OCI-LY1 (cell line): ENCODE measurements at regions not wholly inside any gene's neighbourhood (a gene's known extent, or its start where the extent isn't known, plus 50 kb on each side); places are given as distances from the start of the nearest gene placed in this dataset.
"Not testable (repeated sequence)": the region's sequence is repeated elsewhere in the genome, so short reads cannot be mapped to it uniquely, and the experiment has no call there.

Source experiments
- H2AFZ ChIP-seq: fragments of 200-600 bp; sonication (generic), shearing (Covaris generic); 2 replicates; pipeline ENCODE4 v1.6.0; 2014; ENCODE audit warnings: antibody characterized with exemption, mild to moderate bottlenecking, low read length
- H3F3A ChIP-seq: fragments of 200-600 bp; sonication (generic), shearing (Covaris generic); 2 replicates; pipeline ENCODE4 v1.6.0; 2014; ENCODE audit warnings: mild to moderate bottlenecking, antibody characterized with exemption, low read length, moderate library complexity; ENCODE audit not compliant: insufficient read depth
- H3K27ac ChIP-seq: fragments of 200-600 bp; sonication (generic); 2 replicates; pipeline ENCODE4 v1.5.1; 2014; ENCODE audit warnings: low read length, mixed run types, mild to moderate bottlenecking, low read depth; ENCODE audit not compliant: poor library complexity, severe bottlenecking
- H3K27me3 ChIP-seq: fragments of 200-600 bp; sonication (generic); 2 replicates; pipeline ENCODE4 v1.6.0; 2014; ENCODE audit warnings: antibody characterized with exemption, mild to moderate bottlenecking, low read length, moderate library complexity; ENCODE audit not compliant: insufficient read depth
- H3K36me3 ChIP-seq: fragments of 200-600 bp; sonication (generic); 2 replicates; pipeline ENCODE4 v1.6.1; 2014; ENCODE audit warnings: mild to moderate bottlenecking, antibody characterized with exemption, low read length, moderate library complexity, mixed read lengths; ENCODE audit not compliant: insufficient read depth
- H3K4me1 ChIP-seq: fragments of 200-600 bp; sonication (generic); 2 replicates; pipeline ENCODE4 v1.5.1; 2014; ENCODE audit warnings: mild to moderate bottlenecking, low read length, moderate library complexity; ENCODE audit not compliant: insufficient read depth, severe bottlenecking
- H3K4me2 ChIP-seq: fragments of 200-600 bp; sonication (generic), shearing (Covaris generic); 2 replicates; pipeline ENCODE4 v1.6.1; 2014; ENCODE audit warnings: low read length
- H3K4me3 ChIP-seq: fragments of 200-600 bp; sonication (generic); 2 replicates; pipeline ENCODE4 v1.5.1; 2014; ENCODE audit warnings: low read length, low read depth, mild to moderate bottlenecking, mixed read lengths; ENCODE audit not compliant: poor library complexity, severe bottlenecking
- H3K79me2 ChIP-seq: fragments of 200-600 bp; shearing (Covaris generic); 2 replicates; pipeline ENCODE4 v1.6.1; 2016; ENCODE audit warnings: mixed run types, low read length, mixed read lengths; ENCODE audit not compliant: insufficient read depth
- H3K9ac ChIP-seq: fragments of 200-600 bp; sonication (generic), shearing (Covaris generic); 2 replicates; pipeline ENCODE4 v1.6.1; 2014; ENCODE audit warnings: mild to moderate bottlenecking, low read length, mixed read lengths
- H3K9me2 ChIP-seq: fragments of 200-600 bp; sonication (generic), shearing (Covaris generic); 2 replicates; pipeline ENCODE4 v1.6.1; 2014; ENCODE audit warnings: low read depth, mild to moderate bottlenecking, low read length, mixed read lengths
- H3K9me3 ChIP-seq: fragments of 200-600 bp; shearing (Covaris generic); 2 replicates; pipeline ENCODE4 v1.6.1; 2014; ENCODE audit warnings: low read length, mixed read lengths
- H4K20me1 ChIP-seq: fragments of 200-600 bp; sonication (generic), shearing (Covaris generic); 2 replicates; pipeline ENCODE4 v1.6.0; 2016; ENCODE audit warnings: mild to moderate bottlenecking, low read length; ENCODE audit not compliant: insufficient read depth
- EZH2 ChIP-seq: fragments of 200-600 bp; sonication (generic), shearing (Covaris generic); IDR thresholded peaks from 2 replicates; pipeline ENCODE4 v1.8.0; 2017; ENCODE audit warnings: borderline replicate concordance, mixed run types, mild to moderate bottlenecking, antibody characterized with exemption, low read length, moderate library complexity, mixed read lengths
- TF ChIP-seq, protein P1 (sequence below): fragments of 200-600 bp; sonication (generic), shearing (Covaris generic); IDR thresholded peaks from 2 replicates; pipeline ENCODE4 v1.5.1; 2017; ENCODE audit warnings: mild to moderate bottlenecking, antibody characterized with exemption, low read length, moderate library complexity, mixed read lengths

DNA sequence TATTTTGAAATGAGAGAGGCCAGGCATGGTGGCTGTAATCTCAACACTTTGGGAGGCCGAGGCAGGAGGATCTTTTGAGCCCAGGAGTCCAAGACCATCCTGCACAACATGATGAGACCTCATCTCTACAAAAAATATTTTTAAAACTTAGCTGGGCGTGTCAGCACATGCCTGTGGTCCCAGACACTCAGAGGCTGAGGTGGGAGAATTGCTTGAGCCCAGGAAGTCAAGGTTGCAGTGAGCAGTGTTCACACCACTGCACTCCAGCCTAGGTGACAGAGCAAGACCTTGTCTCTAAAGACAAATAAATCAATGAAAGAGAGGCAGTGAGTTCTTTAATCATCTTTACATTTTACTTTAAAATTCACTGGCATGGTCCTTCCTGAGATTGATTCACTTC is 124.5 kb downstream of the DUSP6 start:
- TF ChIP-seq EZH2 = no peak
- TF ChIP-seq, protein P1, sequence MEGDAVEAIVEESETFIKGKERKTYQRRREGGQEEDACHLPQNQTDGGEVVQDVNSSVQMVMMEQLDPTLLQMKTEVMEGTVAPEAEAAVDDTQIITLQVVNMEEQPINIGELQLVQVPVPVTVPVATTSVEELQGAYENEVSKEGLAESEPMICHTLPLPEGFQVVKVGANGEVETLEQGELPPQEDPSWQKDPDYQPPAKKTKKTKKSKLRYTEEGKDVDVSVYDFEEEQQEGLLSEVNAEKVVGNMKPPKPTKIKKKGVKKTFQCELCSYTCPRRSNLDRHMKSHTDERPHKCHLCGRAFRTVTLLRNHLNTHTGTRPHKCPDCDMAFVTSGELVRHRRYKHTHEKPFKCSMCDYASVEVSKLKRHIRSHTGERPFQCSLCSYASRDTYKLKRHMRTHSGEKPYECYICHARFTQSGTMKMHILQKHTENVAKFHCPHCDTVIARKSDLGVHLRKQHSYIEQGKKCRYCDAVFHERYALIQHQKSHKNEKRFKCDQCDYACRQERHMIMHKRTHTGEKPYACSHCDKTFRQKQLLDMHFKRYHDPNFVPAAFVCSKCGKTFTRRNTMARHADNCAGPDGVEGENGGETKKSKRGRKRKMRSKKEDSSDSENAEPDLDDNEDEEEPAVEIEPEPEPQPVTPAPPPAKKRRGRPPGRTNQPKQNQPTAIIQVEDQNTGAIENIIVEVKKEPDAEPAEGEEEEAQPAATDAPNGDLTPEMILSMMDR = no peak
- H3K27me3 ChIP-seq = no peaks in the 10 kb centered on the region
- H4K20me1 ChIP-seq = no peaks in the 10 kb centered on the region
- H3K79me2 ChIP-seq = no peaks in the 10 kb centered on the region
- no peak overlapping the region for H3K4me2 ChIP-seq
- H3K4me1 ChIP-seq = no peaks in the 10 kb centered on the region
- no peaks in the 10 kb centered on the region for H3K9me2 ChIP-seq
- H3K9me3 ChIP-seq = no peaks in the 10 kb centered on the region
- no peaks in the 10 kb centered on the region for H3F3A ChIP-seq
- H2AFZ ChIP-seq = no peak overlapping the region
- H3K9ac ChIP-seq = no peak overlapping the region
- H3K27ac ChIP-seq = no peak overlapping the region
- no peaks in the 10 kb centered on the region for H3K36me3 ChIP-seq
- H3K4me3 ChIP-seq = no peak overlapping the region

DNA sequence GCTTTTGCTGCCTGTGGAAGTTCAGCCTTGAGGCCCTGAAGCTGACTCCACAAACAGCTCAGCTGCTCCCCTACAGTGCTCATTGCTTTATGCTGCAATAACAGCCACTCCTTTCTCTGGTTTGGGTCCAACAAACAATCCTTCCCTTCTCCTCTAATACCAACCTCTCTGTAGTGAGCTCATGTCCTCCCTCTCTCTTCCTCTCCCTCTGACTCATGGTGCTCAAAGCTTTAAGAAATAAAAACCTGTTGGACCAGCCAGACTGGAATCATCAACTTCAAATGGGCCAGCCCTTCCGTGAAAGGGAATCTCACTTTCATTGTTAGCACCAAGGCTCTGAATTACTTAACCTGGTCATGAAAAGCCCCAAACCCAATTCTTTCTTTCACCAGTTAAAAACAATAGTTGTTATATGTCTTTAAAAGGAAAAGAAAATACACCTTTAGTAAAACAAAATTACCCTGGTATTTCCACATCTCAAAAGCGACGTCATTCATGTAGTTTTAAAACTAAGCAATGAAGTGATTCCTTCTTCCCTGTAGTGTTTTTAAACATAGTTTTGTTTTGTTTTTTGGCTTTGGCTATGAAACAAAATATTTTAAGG is 126.4 kb downstream of the DUSP6 start:
- Histone ChIP-seq H4K20me1 (no peaks in the 10 kb centered on the region), H3K27me3 (no peaks in the 10 kb centered on the region), H3K4me3 (no peak overlapping the region), H3F3A (no peaks in the 10 kb centered on the region), H3K79me2 (no peaks in the 10 kb centered on the region), H2AFZ (no peak overlapping the region), H3K9me2 (no peaks in the 10 kb centered on the region), H3K9me3 (no peaks in the 10 kb centered on the region), H3K36me3 (no peaks in the 10 kb centered on the region), H3K4me2 (no peak overlapping the region), H3K9ac (no peak overlapping the region), H3K27ac (no peak overlapping the region), H3K4me1 (no peaks in the 10 kb centered on the region)
- TF ChIP-seq EZH2 = no peak
- TF ChIP-seq, protein P1 = no peak

DNA sequence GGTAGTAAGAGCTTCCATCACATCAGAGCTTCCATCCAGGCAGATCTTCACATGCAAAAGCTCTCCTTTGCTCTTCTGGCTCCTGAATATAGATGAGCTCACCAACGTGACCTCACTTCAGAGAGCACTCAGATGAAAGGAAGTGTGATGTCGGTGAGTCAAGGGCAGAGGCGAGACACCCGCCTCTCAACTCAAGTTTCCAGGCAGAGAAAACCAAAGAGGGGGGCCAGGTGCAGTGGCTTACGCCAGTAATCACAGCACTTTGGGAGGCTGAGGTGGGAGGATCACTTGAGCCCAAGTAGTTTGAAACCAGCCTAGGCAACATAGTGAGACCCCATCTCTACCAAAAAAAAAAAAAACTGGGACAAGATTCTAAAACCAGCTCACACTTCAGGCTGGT is 126.9 kb downstream of the DUSP6 start:
- Histone ChIP-seq H3K9me2 (no peaks in the 10 kb centered on the region), H3K9ac (no peak overlapping the region), H3K27me3 (no peaks in the 10 kb centered on the region), H3F3A (no peaks in the 10 kb centered on the region), H3K4me3 (no peak overlapping the region), H3K79me2 (no peaks in the 10 kb centered on the region), H3K4me2 (no peak overlapping the region), H4K20me1 (no peaks in the 10 kb centered on the region), H3K9me3 (no peaks in the 10 kb centered on the region), H2AFZ (no peak overlapping the region), H3K4me1 (no peaks in the 10 kb centered on the region), H3K36me3 (no peaks in the 10 kb centered on the region), H3K27ac (no peak overlapping the region)
- TF ChIP-seq EZH2 = no peak
- TF ChIP-seq, protein P1 = no peak

DNA sequence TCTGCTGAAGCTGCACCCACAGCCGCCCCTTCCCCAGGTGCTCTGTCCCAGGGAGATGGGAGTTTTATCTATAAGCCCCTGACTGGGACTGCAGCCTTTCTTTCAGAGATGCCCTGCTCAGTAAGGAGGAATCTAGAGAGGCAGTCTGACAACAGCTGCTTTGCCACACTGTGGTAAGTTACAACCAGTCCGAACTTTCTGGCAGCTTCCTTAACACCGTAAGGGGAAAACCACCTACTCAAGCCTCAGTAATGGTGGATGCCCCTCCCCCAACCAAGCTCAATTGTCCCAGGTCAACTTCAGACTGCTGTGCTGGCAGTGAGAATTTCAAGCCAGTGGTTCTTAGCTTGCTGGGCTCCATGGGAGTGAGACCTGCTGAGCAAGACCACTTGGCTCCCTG is 129.7 kb downstream of the DUSP6 start:
- H3K79me2 ChIP-seq, H3K4me1 ChIP-seq, H3K9ac ChIP-seq, H4K20me1 ChIP-seq, H2AFZ ChIP-seq, H3K9me3 ChIP-seq, H3K27ac ChIP-seq, H3K36me3 ChIP-seq, H3K27me3 ChIP-seq, H3F3A ChIP-seq, H3K9me2 ChIP-seq, H3K4me3 ChIP-seq, H3K4me2 ChIP-seq: not testable (repeated sequence)
